Sigmoid colon (tissue), 6 donors: ENCODE measurements at regions not wholly inside any gene's neighbourhood (a gene's known extent, or its start where the extent isn't known, plus 50 kb on each side); places are given as distances from the start of the nearest gene placed in this dataset.
A peak's percentile ranks its signal among the peaks of the same experiment; 100 is the strongest.

Experiments used
- DNase-seq: peaks from one replicate; pipeline ENCODE4 v3.0.0-alpha.2; 2019
- H3K27ac ChIP-seq, 4 donors: fragments of 200-600 bp; sonication (generic); one replicate each; pipeline ENCODE4 v1.5.1; 2016 to 2019; ENCODE audit warnings: mild to moderate bottlenecking in 1 of 4
- H3K27me3 ChIP-seq, 3 donors: fragments of 200-600 bp; sonication (generic); one replicate each; pipeline ENCODE4 v1.5.1; 2019; ENCODE audit warnings: mild to moderate bottlenecking in 1 of 3
- H3K36me3 ChIP-seq, 4 donors: fragments of 200-600 bp; sonication (generic); one replicate each; pipeline ENCODE4 v1.5.1; 2016 to 2019
- H3K4me1 ChIP-seq, 4 donors: fragments of 200-600 bp; sonication (generic); one replicate each; pipeline ENCODE4 v1.5.1; 2017 to 2019
- H3K4me3 ChIP-seq, 4 donors: fragments of 200-600 bp; sonication (generic); one replicate each; pipeline ENCODE4 v1.5.1; 2017 to 2019; ENCODE audit warnings: mild to moderate bottlenecking in 2 of 4, moderate library complexity in 1 of 4
- H3K9me3 ChIP-seq, 4 donors: fragments of 200-600 bp in 3 of 4; sonication (generic) in 3 of 4; one replicate each; pipeline versions ENCODE4 v1.5.1 to v1.6.1; 2013 to 2019
- CTCF ChIP-seq, 4 experiments: fragments of 450-650 bp in 3 of 4; fragments of 200-600 bp in 1 of 4; IDR thresholded peaks; one replicate each; pipeline ENCODE4 v1.5.1; 2016 to 2019; ENCODE audit warnings: antibody characterized with exemption in 4 of 4, mild to moderate bottlenecking in 3 of 4, moderate library complexity in 2 of 4
- EP300 ChIP-seq, 4 donors: sonication (generic); formaldehyde crosslinking; IDR thresholded peaks; one replicate each; pipeline ENCODE4 v1.6.1; 2017; ENCODE audit warnings: antibody characterized with exemption in 4 of 4
- POLR2A ChIP-seq, 2 donors: fragments of 450-650 bp; IDR thresholded peaks; one replicate each; pipeline ENCODE4 v1.6.1; 2016; ENCODE audit warnings: antibody characterized with exemption in 2 of 2, mild to moderate bottlenecking in 2 of 2, moderate library complexity in 2 of 2
- POLR2AphosphoS5 ChIP-seq, 4 donors: sonication (generic); formaldehyde crosslinking; IDR thresholded peaks; one replicate each; pipeline ENCODE4 v1.6.1; 2017; ENCODE audit warnings: antibody characterized with exemption in 4 of 4
- WGBS, 2 donors: extraction: QIAGEN DNeasy Blood & Tissue Kit; methylation state at CpG; one replicate each; pipeline ENCODE4 v1.1.7; 2013; 5-methylcytosine and 5-hydroxymethylcytosine counted together
- intact Hi-C: fragments of 100-400 bp; cut with DNase I; formaldehyde crosslinking; loops from one replicate; pipeline ENCODE4 v1.15.1; 2023
- donor health status: healthy with polysubstance abuse.
- donor health status: healthy.

- Histone ChIP-seq H3K27ac (no peak overlapping the region), H3K27me3 (no peaks in the 10 kb centered on the region), H3K4me1 (no peaks in the 10 kb centered on the region), H3K9me3 (no peaks in the 10 kb centered on the region), H3K36me3 (peaks cover 0 to 18% (median 5%) of the 10 kb centered on the region in 4 donors), H3K4me3 (no peak overlapping the region)
- intact Hi-C loops, result no loop called here
- TF ChIP-seq POLR2A (IDR thresholded peaks at IDR 0.05) (no peak), CTCF (IDR thresholded peaks at IDR 0.05) (no peak), POLR2AphosphoS5 (IDR thresholded peaks at IDR 0.05) (no peak), EP300 (IDR thresholded peaks at IDR 0.05) (no peak)
- 81 to 86% methylated on average over 9 of the region's 9 CpGs for WGBS, 2 donors
- peak; percentile 37 for DNase-seq
These were observed 363.9 kb downstream of the SEC14L1 start for GRCh38 chr17:77504652-77505155.

GRCh38 chr17:77505181-77505639 is 364.4 kb downstream of the SEC14L1 start:
- DNase-seq, result peak; percentile 42

GRCh38 chr17:77506371-77506991 is 365.7 kb downstream of the SEC14L1 start:
- H3K27ac ChIP-seq, result no peak overlapping the region
- WGBS, 2 donors, result 87 to 89% methylated on average over 27 of the region's 27 CpGs
- no peaks in the 10 kb centered on the region for H3K4me1 ChIP-seq
- TF ChIP-seq CTCF (IDR thresholded peaks at IDR 0.05) (no peak), EP300 (IDR thresholded peaks at IDR 0.05) (no peak), POLR2AphosphoS5 (IDR thresholded peaks at IDR 0.05) (no peak), POLR2A (IDR thresholded peaks at IDR 0.05) (no peak)
- intact Hi-C loops, result no loop called here
- H3K9me3 ChIP-seq, result peaks cover 0 to under 1% (median 0%) of the 10 kb centered on the region in 4 donors
- H3K27me3 ChIP-seq, result no peaks in the 10 kb centered on the region
- peaks cover 0 to 4% (median 0%) of the 10 kb centered on the region in 4 donors for H3K36me3 ChIP-seq
- no peak overlapping the region for H3K4me3 ChIP-seq
- peak; percentile 63 for DNase-seq

More at GRCh38 chr17:77505181-77505639, 364.4 kb downstream of the SEC14L1 start:
- 87 to 91% methylated on average over 12 of the region's 12 CpGs for WGBS, 2 donors
- no peaks in the 10 kb centered on the region for H3K9me3 ChIP-seq
- no peak overlapping the region for H3K27ac ChIP-seq
- TF ChIP-seq POLR2A (IDR thresholded peaks at IDR 0.05), result no peak
- no peak for TF ChIP-seq EP300 (IDR thresholded peaks at IDR 0.05)
- TF ChIP-seq POLR2AphosphoS5 (IDR thresholded peaks at IDR 0.05), result no peak
- TF ChIP-seq CTCF (IDR thresholded peaks at IDR 0.05), result no peak
- no peaks in the 10 kb centered on the region for H3K4me1 ChIP-seq
- no peak overlapping the region for H3K4me3 ChIP-seq
- no peaks in the 10 kb centered on the region for H3K27me3 ChIP-seq
- H3K36me3 ChIP-seq, result peaks cover 0 to 13% (median 4%) of the 10 kb centered on the region in 4 donors
- intact Hi-C loops, result no loop called here

GRCh38 chr17:77507111-77507885 is 366.5 kb downstream of the SEC14L1 start:
- intact Hi-C loops, result no loop called here
- Histone ChIP-seq H3K27me3 (no peaks in the 10 kb centered on the region), H3K4me3 (no peak overlapping the region), H3K4me1 (no peaks in the 10 kb centered on the region), H3K36me3 (no peaks in the 10 kb centered on the region), H3K27ac (no peak overlapping the region), H3K9me3 (peaks cover 0 to 4% (median 0%) of the 10 kb centered on the region in 4 donors)
- peak; percentile 20 for DNase-seq
- TF ChIP-seq CTCF (IDR thresholded peaks at IDR 0.05) (no peak), POLR2A (IDR thresholded peaks at IDR 0.05) (no peak)
- WGBS, 2 donors, result 58 to 76% methylated on average over 19 of the region's 19 CpGs
